ENCODE measurements at regions not wholly inside any gene's neighbourhood (a gene's known extent, or its start where the extent isn't known, plus 50 kb on each side); places are given as distances from the start of the nearest gene placed in this dataset.
"Not testable (repeated sequence)": the region's sequence is repeated elsewhere in the genome, so short reads cannot be mapped to it uniquely, and the experiment has no call there.

- FAIRE-seq, result no peak
- DNase-seq (ENCODE audit: low spot score), result peak; percentile 38
Observed at GRCh38 chr2:179332903-179333302, 68.3 kb upstream of the SESTD1 start.

- no peak for DNase-seq (ENCODE audit: low spot score)
- no peak for FAIRE-seq
Observed at GRCh38 chr2:179331061-179331460, 66.4 kb upstream of the SESTD1 start.

GRCh38 chr2:179322289-179322688, 57.7 kb upstream of the SESTD1 start:
- FAIRE-seq, result no peak
- no peak for DNase-seq (ENCODE audit: low spot score)

DNA sequence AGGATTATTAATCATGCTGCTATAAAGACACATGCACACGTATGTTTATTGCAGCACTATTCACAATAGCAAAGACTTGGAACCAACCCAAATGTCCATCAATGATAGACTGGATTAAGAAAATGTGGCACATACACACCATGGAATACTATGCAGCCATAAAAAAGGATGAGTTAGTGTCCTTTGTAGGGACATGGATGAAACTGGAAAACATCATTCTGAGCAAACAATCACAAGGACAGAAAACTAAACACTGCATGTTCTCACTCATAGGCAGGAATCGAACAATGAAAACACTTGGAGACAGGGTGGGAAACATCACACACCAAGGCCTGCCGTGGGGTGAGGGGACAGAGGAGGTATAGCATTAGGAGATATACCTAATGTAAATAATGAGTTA, 56.4 kb upstream of the SESTD1 start:
- peak; percentile 35 for FAIRE-seq

GRCh38 chr2:179314729-179315128, 50.1 kb upstream of the SESTD1 start:
- not testable (repeated sequence) for DNase-seq (ENCODE audit: low spot score); FAIRE-seq

More for the DNA sequence above, 56.4 kb upstream of the SESTD1 start:
- DNase-seq (ENCODE audit: low spot score), result not testable (repeated sequence)
